Cardiac muscle cell (in vitro differentiated cells and primary cell): ENCODE measurements at regions not wholly inside any gene's neighbourhood (a gene's known extent, or its start where the extent isn't known, plus 50 kb on each side); places are given as distances from the start of the nearest gene placed in this dataset.

Experiments
- DNase-seq, 2 donors: peaks; one replicate each; pipeline versions ENCODE4 v3.0.0 to v3.0.0-alpha.2; 2010 to 2017; ENCODE audit warnings: low read depth in 1 of 2, low spot score in 1 of 2
- H3K27ac ChIP-seq: fragments of 200-600 bp; sonication (generic); 2 replicates; pipeline ENCODE4 v1.5.1; 2016
- H3K27me3 ChIP-seq: fragments of 200-600 bp; sonication (generic); 2 replicates; pipeline ENCODE4 v1.6.0; 2016; ENCODE audit warnings: control low read depth
- H3K36me3 ChIP-seq: fragments of 200-600 bp; sonication (generic); 2 replicates; pipeline ENCODE4 v1.5.1; 2016; ENCODE audit warnings: control low read depth
- H3K4me1 ChIP-seq: fragments of 200-600 bp; sonication (generic); 2 replicates; pipeline ENCODE4 v1.8.1; 2017; ENCODE audit warnings: low read depth, mild to moderate bottlenecking, mixed run types
- H3K4me3 ChIP-seq: fragments of 200-600 bp; sonication (generic); 2 replicates; pipeline ENCODE4 v1.5.1; 2016; ENCODE audit warnings: mild to moderate bottlenecking
- H3K9me3 ChIP-seq: fragments of 200-600 bp; sonication (generic); 2 replicates; pipeline ENCODE4 v1.5.1; 2017; ENCODE audit warnings: low read depth, mild to moderate bottlenecking, control low read depth
- CTCF ChIP-seq: IDR thresholded peaks from 2 replicates; pipeline ENCODE4 v1.5.1; 2012; ENCODE audit warnings: low read depth, mild to moderate bottlenecking, low read length

GRCh38 chr11:11105361-11105760 is 247.5 kb upstream of the ZBED5 start:
- Histone ChIP-seq H3K36me3 (no peaks in the 10 kb centered on the region), H3K4me1 (no peaks in the 10 kb centered on the region), H3K4me3 (no peak overlapping the region), H3K27ac (no peak overlapping the region), H3K27me3 (no peaks in the 10 kb centered on the region), H3K9me3 (no peaks in the 10 kb centered on the region)
- no peak for DNase-seq
- TF ChIP-seq CTCF: no peak

- Histone ChIP-seq H3K27me3 (no peaks in the 10 kb centered on the region), H3K9me3 (no peaks in the 10 kb centered on the region), H3K4me3 (no peak overlapping the region), H3K4me1 (no peaks in the 10 kb centered on the region), H3K36me3 (no peaks in the 10 kb centered on the region), H3K27ac (no peak overlapping the region)
- TF ChIP-seq CTCF: no peak
- no peak for DNase-seq
These were observed 238.2 kb upstream of the ZBED5 start for GRCh38 chr11:11095831-11096723.

GRCh38 chr11:11090495-11090894 is 232.6 kb upstream of the ZBED5 start:
- no peaks in the 10 kb centered on the region for H3K27me3 ChIP-seq
- H3K4me1 ChIP-seq: no peaks in the 10 kb centered on the region
- H3K9me3 ChIP-seq: no peaks in the 10 kb centered on the region
- TF ChIP-seq CTCF: no peak
- no peak overlapping the region for H3K27ac ChIP-seq
- no peaks in the 10 kb centered on the region for H3K36me3 ChIP-seq
- no peak for DNase-seq
- H3K4me3 ChIP-seq: no peak overlapping the region

GRCh38 chr11:11089805-11090204 is 232.0 kb upstream of the ZBED5 start:
- Histone ChIP-seq H3K4me1 (no peaks in the 10 kb centered on the region), H3K4me3 (no peak overlapping the region), H3K27ac (no peak overlapping the region), H3K36me3 (no peaks in the 10 kb centered on the region), H3K9me3 (no peaks in the 10 kb centered on the region), H3K27me3 (no peaks in the 10 kb centered on the region)
- TF ChIP-seq CTCF: no peak
- DNase-seq: no peak

GRCh38 chr11:11086979-11087378 is 229.1 kb upstream of the ZBED5 start:
- peaks cover 2% of the 10 kb centered on the region for H3K4me1 ChIP-seq
- H3K4me3 ChIP-seq: no peak overlapping the region
- DNase-seq: no peak
- TF ChIP-seq CTCF: no peak
- H3K36me3 ChIP-seq: no peaks in the 10 kb centered on the region
- no peaks in the 10 kb centered on the region for H3K9me3 ChIP-seq
- H3K27ac ChIP-seq: no peak overlapping the region
- no peaks in the 10 kb centered on the region for H3K27me3 ChIP-seq
